ENCODE measurements at regions not wholly inside any gene's neighbourhood (a gene's known extent, or its start where the extent isn't known, plus 50 kb on each side); places are given as distances from the start of the nearest gene placed in this dataset.

DNA sequence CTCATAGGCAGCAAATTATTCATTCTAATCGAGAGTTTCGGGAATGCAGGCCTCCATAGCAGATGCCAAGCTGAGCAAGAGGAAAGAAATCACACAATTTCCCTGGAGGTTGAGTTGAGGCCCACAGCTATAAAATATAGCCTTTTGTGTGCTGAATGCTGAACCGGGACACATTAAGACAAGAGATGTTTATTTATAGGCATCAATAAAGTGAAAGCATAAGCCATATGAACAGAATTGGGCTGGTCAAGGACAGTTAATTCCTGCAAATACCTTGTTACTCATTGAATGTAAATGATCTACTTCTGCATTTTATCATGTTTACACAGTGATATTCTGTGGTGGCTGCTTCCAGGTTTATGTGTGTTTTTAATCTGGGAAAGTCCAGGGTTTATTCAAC is 461.7 kb downstream of the KLF12 start:
- no peak for TF ChIP-seq CTCF (IDR thresholded peaks at IDR 0.05; ENCODE audit: low read length)
- no peak for TF ChIP-seq EZH2 (IDR thresholded peaks at IDR 0.05; ENCODE audit: borderline replicate concordance, low read length)
